K562 (cell line): ENCODE measurements at regions not wholly inside any gene's neighbourhood (a gene's known extent, or its start where the extent isn't known, plus 50 kb on each side); places are given as distances from the start of the nearest gene placed in this dataset.

Source experiments
- ATAC-seq: fragments of 200-7000 bp; cut with Tn5 transposase; 3 replicates; pipeline ENCODE4 v1.9.1; 2020; ENCODE audit warnings: moderate library complexity
- BruUV-seq: library from RNA; stranded (reverse); fragments of 400-500 nt; replicated peaks from 2 replicates; lab custom pipeline; 2021; lab: Mats Ljungman, UMichigan
- CTCF ChIA-PET: fragments of 300-600 bp; formaldehyde crosslinking; extraction: SDS; loops from one replicate; lab custom pipeline; 2021; ENCODE audit warnings: low intra/inter-chr PET ratio; lab: Yijun Ruan, JAX
- POLR2A ChIA-PET: fragments of 300-600, 350-650 bp; sonication (Branson Sonifier 250); formaldehyde crosslinking; extraction: SDS; loops from one replicate; lab custom pipeline; 2021; ENCODE audit warnings: antibody characterized with exemption, inconsistent platforms; lab: Yijun Ruan, JAX
- DNase-seq, 4 experiments: peaks; one replicate each; pipeline versions ENCODE4 v3.0.0 to v3.0.0-alpha.2; 2011 to 2018; ENCODE audit warnings: low spot score in 3 of 4, mixed read lengths in 3 of 4; ENCODE audit errors: extremely low read depth in 1 of 4
- FAIRE-seq: peaks from 2 replicates; lab custom pipeline; 2011; peaks lifted over from hg19 to GRCh38; lab: Jason Lieb, UNC
- H2AFZ ChIP-seq: 2 replicates; pipeline ENCODE4 v1.6.0; 2011; ENCODE audit warnings: low read depth, low read length, control low read depth, inconsistent platforms
- H3K27ac ChIP-seq: fragments of 200-600 bp; 3 replicates; pipeline ENCODE4 v1.8.0; 2011; ENCODE audit warnings: low read depth, mild to moderate bottlenecking, control low read depth, inconsistent platforms, low read length, moderate library complexity, mixed read lengths; ENCODE audit errors: extremely low read depth
- H3K27me3 ChIP-seq, 2 experiments: fragments of 300-600 bp in 1 of 2; 2 replicates in 1 of 2; 3 replicates in 1 of 2; pipeline versions ENCODE4 v1.6.0 to v1.8.0; 2011; ENCODE audit warnings: inconsistent platforms in 2 of 2, low read length in 2 of 2, mild to moderate bottlenecking in 1 of 2, mixed read lengths in 1 of 2, moderate library complexity in 1 of 2; ENCODE audit not compliant: control insufficient read depth in 2 of 2, insufficient read depth in 2 of 2
- H3K36me3 ChIP-seq: fragments of 300-600 bp; 3 replicates; pipeline ENCODE4 v1.8.0; 2011; ENCODE audit warnings: mild to moderate bottlenecking, low read length, inconsistent platforms; ENCODE audit not compliant: control insufficient read depth, insufficient read depth
- H3K4me1 ChIP-seq, 2 experiments: fragments of 200-600 bp in 1 of 2; replicated peaks in 1 of 2; 2 replicates in 1 of 2; 3 replicates in 1 of 2; pipeline versions ENCODE4 v1.5.1 to v1.8.0; 2011; ENCODE audit warnings: inconsistent platforms in 2 of 2, low read length in 2 of 2, mild to moderate bottlenecking in 1 of 2, mixed read lengths in 1 of 2, moderate library complexity in 1 of 2; ENCODE audit not compliant: control insufficient read depth in 2 of 2, insufficient read depth in 2 of 2
- H3K4me2 ChIP-seq: 2 replicates; pipeline ENCODE4 v1.6.1; 2011; ENCODE audit warnings: low read length, control low read depth, inconsistent platforms, mixed read lengths; ENCODE audit not compliant: insufficient read depth
- H3K4me3 ChIP-seq: fragments of 200-600 bp; sonication (generic), shearing (Covaris generic); 2 replicates; pipeline ENCODE4 v1.5.1; 2016; ENCODE audit warnings: control low read depth, inconsistent platforms
- H3K79me2 ChIP-seq: fragments of 200-600 bp; 3 replicates; pipeline ENCODE4 v1.8.0; 2011; ENCODE audit warnings: low read length, inconsistent platforms; ENCODE audit not compliant: control insufficient read depth, insufficient read depth
- H3K9ac ChIP-seq, 2 experiments: 2 replicates each; pipeline versions ENCODE4 v1.6.0 to v1.6.1; 2011; ENCODE audit warnings: low read depth in 2 of 2, low read length in 2 of 2, control low read depth in 1 of 2, inconsistent platforms in 1 of 2, mild to moderate bottlenecking in 1 of 2, mixed read lengths in 1 of 2; ENCODE audit not compliant: insufficient read depth in 1 of 2
- H3K9me1 ChIP-seq: one replicate; pipeline ENCODE4 v1.6.0; 2011; ENCODE audit warnings: inconsistent platforms, mild to moderate bottlenecking, low read length, moderate library complexity; ENCODE audit not compliant: control insufficient read depth, insufficient read depth
- H3K9me3 ChIP-seq: replicated peaks from 2 replicates; pipeline ENCODE4 v1.5.1; 2011; ENCODE audit warnings: low read depth, low read length, inconsistent platforms; ENCODE audit not compliant: control insufficient read depth, insufficient read depth
- H4K20me1 ChIP-seq: replicated peaks from 2 replicates; pipeline ENCODE4 v1.6.1; 2011; ENCODE audit warnings: low read length, inconsistent platforms, mixed read lengths; ENCODE audit not compliant: control insufficient read depth, insufficient read depth
- ARID1B ChIP-seq: fragments of 450-650 bp; IDR thresholded peaks from 2 replicates; pipeline ENCODE4 v1.6.1; 2016; ENCODE audit warnings: antibody characterized with exemption, mild to moderate bottlenecking, inconsistent platforms
- CBFA2T3 ChIP-seq: fragments of 450-650 bp; IDR thresholded peaks from 2 replicates; pipeline ENCODE4 v1.6.1; 2017
- DPF2 ChIP-seq: fragments of 450-650 bp; IDR thresholded peaks from 2 replicates; pipeline ENCODE4 v1.6.1; 2016
- FOSL1 ChIP-seq: fragments of 200-800 bp; sonication (Bioruptor generic); conservative IDR thresholded peaks from 2 replicates; pipeline ENCODE4 v1.6.1; 2016; ENCODE audit warnings: missing genetic modification characterization, missing compliant biosample characterization
- MEIS2 ChIP-seq: fragments of 450-650 bp; IDR thresholded peaks from 2 replicates; pipeline ENCODE4 v1.6.1; 2014; ENCODE audit warnings: mild to moderate bottlenecking; ENCODE audit not compliant: partially characterized antibody
- NFIC ChIP-seq: fragments of 450-650 bp; IDR thresholded peaks from 2 replicates; pipeline ENCODE4 v1.6.1; 2017; ENCODE audit warnings: mild to moderate bottlenecking, inconsistent platforms
- SMARCB1 ChIP-seq: IDR thresholded peaks from 2 replicates; pipeline ENCODE4 v1.6.1; 2011; ENCODE audit warnings: improper control_type of control experiment, low read depth; ENCODE audit not compliant: insufficient read length
- TCF3 ChIP-seq: sonication (generic); formaldehyde crosslinking; IDR thresholded peaks from 2 replicates; pipeline ENCODE4 v1.4.0; 2020; ENCODE audit warnings: mild to moderate bottlenecking, missing genetic modification reagents
- ZNF263 ChIP-seq: sonication (generic); formaldehyde crosslinking; IDR thresholded peaks from 2 replicates; pipeline ENCODE4 v1.8.0; 2022; ENCODE audit warnings: mild to moderate bottlenecking, missing genetic modification reagents, borderline replicate concordance
- WGBS: fragments of 100-300 bp; shearing (Covaris generic); methylation state at CpG from one replicate; pipeline ENCODE4 v1.1.6; 2016; ENCODE audit warnings: low coverage, mixed read lengths; ENCODE audit not compliant: insufficient coverage; ENCODE audit errors: missing lambda C conversion rate; 5-methylcytosine and 5-hydroxymethylcytosine counted together
- in situ Hi-C: fragments of 300-500 bp; cut with MboI; formaldehyde crosslinking; loops from 4 replicates; pipeline ENCODE4 v1.15.0; 2018; ENCODE audit warnings: inconsistent platforms, mixed read lengths
- intact Hi-C: fragments of 100-400 bp; cut with micrococcal nuclease; formaldehyde crosslinking; loops from 2 replicates; pipeline ENCODE4 v1.14.2; 2022
- TF ChIP-seq, protein P1 (sequence below): IDR thresholded peaks from 2 replicates; pipeline ENCODE4 v1.6.1; 2011; ENCODE audit warnings: borderline replicate concordance, low read depth, mild to moderate bottlenecking, moderate library complexity, low read length; ENCODE audit not compliant: insufficient read depth, poor library complexity, severe bottlenecking
- TF ChIP-seq, protein P2 (sequence below): fragments of 250-450 bp; sonication (Bioruptor Pico); IDR thresholded peaks from 2 replicates; pipeline ENCODE4 v1.4.0; 2020; ENCODE audit warnings: mild to moderate bottlenecking, moderate library complexity
- TF ChIP-seq, protein P3 (sequence below): fragments of 450-650 bp; IDR thresholded peaks from 2 replicates; pipeline ENCODE4 v1.6.1; 2016
- TF ChIP-seq, protein P4 (sequence below): sonication (generic); IDR thresholded peaks from 2 replicates; pipeline ENCODE4 v1.6.1; 2016

DNA sequence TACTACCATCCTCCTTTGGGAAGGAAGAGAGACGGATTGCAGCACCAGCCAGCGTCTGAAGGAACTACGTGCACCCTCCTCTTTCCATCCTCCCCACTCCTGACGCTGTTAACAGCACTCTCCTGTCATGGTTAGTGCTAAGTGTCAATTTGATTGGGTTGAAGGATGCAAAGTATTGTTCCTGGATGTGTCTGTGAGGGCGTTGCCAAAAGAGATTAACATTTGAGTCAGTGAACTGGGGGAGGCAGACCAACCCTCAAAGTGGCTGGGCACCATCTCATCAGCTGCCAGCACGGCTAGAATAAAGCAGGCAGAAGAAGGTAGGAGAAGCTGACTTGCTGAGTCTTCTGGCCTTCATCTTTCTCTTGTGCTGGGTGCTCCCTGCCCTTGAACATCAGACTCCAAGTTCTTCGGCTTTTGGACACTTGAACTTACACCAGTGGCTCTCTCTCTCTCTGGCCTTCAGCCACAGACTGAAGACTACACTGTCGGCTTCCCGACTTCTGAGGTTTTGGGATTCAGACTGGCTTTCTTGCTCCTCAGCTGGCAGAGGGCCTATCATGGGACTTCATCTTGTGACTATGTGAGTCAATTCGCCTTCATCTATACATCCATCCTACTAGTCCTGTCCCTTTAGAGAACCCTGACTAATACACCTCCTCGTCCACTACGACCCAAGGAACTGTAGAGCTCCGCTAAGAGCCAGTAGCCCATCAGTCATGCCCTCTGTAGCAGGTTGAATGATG, 128.2 kb upstream of the HES1 start:
- Histone ChIP-seq H2AFZ (peak overlapping the region; percentile 69), H3K79me2 (no peaks in the 10 kb centered on the region), H3K4me3 (no peak overlapping the region), H3K4me1 (peaks cover 19 to 44% of the 10 kb centered on the region in 2 experiments), H3K4me2 (no peak overlapping the region), H3K9me1 (no peaks in the 10 kb centered on the region), H3K27ac (no peak overlapping the region), H3K9ac (no peak overlapping the region), H3K27me3 (no peaks in the 10 kb centered on the region), H3K36me3 (no peaks in the 10 kb centered on the region), H3K9me3 (no peaks in the 10 kb centered on the region), H4K20me1 (no peaks in the 10 kb centered on the region)
- peak in 1 of 4 experiments; percentile 41 for DNase-seq
- no peak for FAIRE-seq
- 25% methylated on average over 13 of the region's 13 CpGs for WGBS
- no peak for ATAC-seq
- no TSS peak for BruUV-seq
- ChIA-PET CTCF (no interaction called here), POLR2A (no interaction called here)
- in situ Hi-C loops: no loop called here
- TF ChIP-seq, protein P1, sequence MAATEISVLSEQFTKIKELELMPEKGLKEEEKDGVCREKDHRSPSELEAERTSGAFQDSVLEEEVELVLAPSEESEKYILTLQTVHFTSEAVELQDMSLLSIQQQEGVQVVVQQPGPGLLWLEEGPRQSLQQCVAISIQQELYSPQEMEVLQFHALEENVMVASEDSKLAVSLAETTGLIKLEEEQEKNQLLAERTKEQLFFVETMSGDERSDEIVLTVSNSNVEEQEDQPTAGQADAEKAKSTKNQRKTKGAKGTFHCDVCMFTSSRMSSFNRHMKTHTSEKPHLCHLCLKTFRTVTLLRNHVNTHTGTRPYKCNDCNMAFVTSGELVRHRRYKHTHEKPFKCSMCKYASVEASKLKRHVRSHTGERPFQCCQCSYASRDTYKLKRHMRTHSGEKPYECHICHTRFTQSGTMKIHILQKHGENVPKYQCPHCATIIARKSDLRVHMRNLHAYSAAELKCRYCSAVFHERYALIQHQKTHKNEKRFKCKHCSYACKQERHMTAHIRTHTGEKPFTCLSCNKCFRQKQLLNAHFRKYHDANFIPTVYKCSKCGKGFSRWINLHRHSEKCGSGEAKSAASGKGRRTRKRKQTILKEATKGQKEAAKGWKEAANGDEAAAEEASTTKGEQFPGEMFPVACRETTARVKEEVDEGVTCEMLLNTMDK: no peak
- TF ChIP-seq DPF2 (0 out of 2 replicates have a peak, but pooled peaks have one; percentile 17), ARID1B (peak; percentile 30; the same call in 1 of the 2 replicates), FOSL1 (tag) (peak; percentile 69), CBFA2T3 (peak; percentile 51), ZNF263 (CRISPR knock-in tag) (0 out of 2 replicates have a peak, but pooled peaks have one; percentile 14), NFIC (peak; percentile 72), TCF3 (peak; percentile 42; the same call in 1 of the 2 replicates), SMARCB1 (no peak), MEIS2 (peak; percentile 49)
- TF ChIP-seq, protein P2, sequence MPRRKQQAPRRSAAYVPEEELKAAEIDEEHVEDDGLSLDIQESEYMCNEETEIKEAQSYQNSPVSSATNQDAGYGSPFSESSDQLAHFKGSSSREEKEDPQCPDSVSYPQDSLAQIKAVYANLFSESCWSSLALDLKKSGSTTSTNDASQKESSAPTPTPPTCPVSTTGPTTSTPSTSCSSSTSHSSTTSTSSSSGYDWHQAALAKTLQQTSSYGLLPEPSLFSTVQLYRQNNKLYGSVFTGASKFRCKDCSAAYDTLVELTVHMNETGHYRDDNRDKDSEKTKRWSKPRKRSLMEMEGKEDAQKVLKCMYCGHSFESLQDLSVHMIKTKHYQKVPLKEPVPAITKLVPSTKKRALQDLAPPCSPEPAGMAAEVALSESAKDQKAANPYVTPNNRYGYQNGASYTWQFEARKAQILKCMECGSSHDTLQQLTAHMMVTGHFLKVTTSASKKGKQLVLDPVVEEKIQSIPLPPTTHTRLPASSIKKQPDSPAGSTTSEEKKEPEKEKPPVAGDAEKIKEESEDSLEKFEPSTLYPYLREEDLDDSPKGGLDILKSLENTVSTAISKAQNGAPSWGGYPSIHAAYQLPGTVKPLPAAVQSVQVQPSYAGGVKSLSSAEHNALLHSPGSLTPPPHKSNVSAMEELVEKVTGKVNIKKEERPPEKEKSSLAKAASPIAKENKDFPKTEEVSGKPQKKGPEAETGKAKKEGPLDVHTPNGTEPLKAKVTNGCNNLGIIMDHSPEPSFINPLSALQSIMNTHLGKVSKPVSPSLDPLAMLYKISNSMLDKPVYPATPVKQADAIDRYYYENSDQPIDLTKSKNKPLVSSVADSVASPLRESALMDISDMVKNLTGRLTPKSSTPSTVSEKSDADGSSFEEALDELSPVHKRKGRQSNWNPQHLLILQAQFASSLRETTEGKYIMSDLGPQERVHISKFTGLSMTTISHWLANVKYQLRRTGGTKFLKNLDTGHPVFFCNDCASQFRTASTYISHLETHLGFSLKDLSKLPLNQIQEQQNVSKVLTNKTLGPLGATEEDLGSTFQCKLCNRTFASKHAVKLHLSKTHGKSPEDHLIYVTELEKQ (CRISPR knock-in tag): no peak
- TF ChIP-seq, protein P3, sequence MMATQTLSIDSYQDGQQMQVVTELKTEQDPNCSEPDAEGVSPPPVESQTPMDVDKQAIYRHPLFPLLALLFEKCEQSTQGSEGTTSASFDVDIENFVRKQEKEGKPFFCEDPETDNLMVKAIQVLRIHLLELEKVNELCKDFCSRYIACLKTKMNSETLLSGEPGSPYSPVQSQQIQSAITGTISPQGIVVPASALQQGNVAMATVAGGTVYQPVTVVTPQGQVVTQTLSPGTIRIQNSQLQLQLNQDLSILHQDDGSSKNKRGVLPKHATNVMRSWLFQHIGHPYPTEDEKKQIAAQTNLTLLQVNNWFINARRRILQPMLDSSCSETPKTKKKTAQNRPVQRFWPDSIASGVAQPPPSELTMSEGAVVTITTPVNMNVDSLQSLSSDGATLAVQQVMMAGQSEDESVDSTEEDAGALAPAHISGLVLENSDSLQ: peak; percentile 42
- TF ChIP-seq, protein P4, sequence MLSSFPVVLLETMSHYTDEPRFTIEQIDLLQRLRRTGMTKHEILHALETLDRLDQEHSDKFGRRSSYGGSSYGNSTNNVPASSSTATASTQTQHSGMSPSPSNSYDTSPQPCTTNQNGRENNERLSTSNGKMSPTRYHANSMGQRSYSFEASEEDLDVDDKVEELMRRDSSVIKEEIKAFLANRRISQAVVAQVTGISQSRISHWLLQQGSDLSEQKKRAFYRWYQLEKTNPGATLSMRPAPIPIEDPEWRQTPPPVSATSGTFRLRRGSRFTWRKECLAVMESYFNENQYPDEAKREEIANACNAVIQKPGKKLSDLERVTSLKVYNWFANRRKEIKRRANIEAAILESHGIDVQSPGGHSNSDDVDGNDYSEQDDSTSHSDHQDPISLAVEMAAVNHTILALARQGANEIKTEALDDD: peak; percentile 11; the same call in 1 of the 2 replicates
- intact Hi-C loops: loop anchor here (10.0 kb wide), 1 partner anchor 67 kb away; no protein-coding TSS in a partner anchor
